A549 (cell line): ENCODE measurements at regions not wholly inside any gene's neighbourhood (a gene's known extent, or its start where the extent isn't known, plus 50 kb on each side); places are given as distances from the start of the nearest gene placed in this dataset.

Experiments
- CTCF ChIP-seq: fragments of >200 bp; sonication (Bioruptor Twin); formaldehyde crosslinking; IDR thresholded peaks from 3 replicates; pipeline ENCODE4 v1.5.1; 2016
- HMGXB4 ChIP-seq: fragments of 250-450 bp; sonication (Bioruptor Pico); IDR thresholded peaks from 2 replicates; pipeline ENCODE4 v1.5.0; 2021; ENCODE audit warnings: mild to moderate bottlenecking, moderate library complexity, borderline replicate concordance
- NR3C1 ChIP-seq: fragments of >200 bp; sonication (Bioruptor Twin); formaldehyde crosslinking; IDR thresholded peaks from 3 replicates; pipeline ENCODE4 v1.6.1; 2017
- POLR2A ChIP-seq: IDR thresholded peaks from 2 replicates; pipeline ENCODE4 v1.6.1; 2012; ENCODE audit warnings: mild to moderate bottlenecking, low read length
- TF ChIP-seq, protein P1 (sequence below): fragments of 250-450 bp; sonication (Bioruptor Pico); IDR thresholded peaks from 2 replicates; pipeline ENCODE4 v1.5.0; 2020; ENCODE audit warnings: low read depth, mild to moderate bottlenecking, moderate library complexity

GRCh38 chr2:9053534-9053931, 50.0 kb upstream of the MBOAT2 start:
- TF ChIP-seq POLR2A, result no peak
- TF ChIP-seq CTCF, result no peak
- TF ChIP-seq NR3C1, result no peak
- no peak for TF ChIP-seq HMGXB4 (CRISPR knock-in tag)
- TF ChIP-seq, protein P1, sequence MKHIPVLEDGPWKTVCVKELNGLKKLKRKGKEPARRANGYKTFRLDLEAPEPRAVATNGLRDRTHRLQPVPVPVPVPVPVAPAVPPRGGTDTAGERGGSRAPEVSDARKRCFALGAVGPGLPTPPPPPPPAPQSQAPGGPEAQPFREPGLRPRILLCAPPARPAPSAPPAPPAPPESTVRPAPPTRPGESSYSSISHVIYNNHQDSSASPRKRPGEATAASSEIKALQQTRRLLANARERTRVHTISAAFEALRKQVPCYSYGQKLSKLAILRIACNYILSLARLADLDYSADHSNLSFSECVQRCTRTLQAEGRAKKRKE (CRISPR knock-in tag), result no peak
